Mesenchymal stem cell (in vitro differentiated cells and primary cell): ENCODE measurements at regions not wholly inside any gene's neighbourhood (a gene's known extent, or its start where the extent isn't known, plus 50 kb on each side); places are given as distances from the start of the nearest gene placed in this dataset.

Source experiments
- DNase-seq: peaks from one replicate; pipeline ENCODE4 v3.0.0-alpha.2; 2013
- H2AFZ ChIP-seq: one replicate; pipeline ENCODE4 v1.6.1; 2013; ENCODE audit warnings: low read depth, mild to moderate bottlenecking, control low read depth, inconsistent platforms, low read length, moderate library complexity
- H2AK5ac ChIP-seq: 2 replicates; pipeline ENCODE4 v1.6.1; 2013; ENCODE audit warnings: low read length, moderate library complexity, mild to moderate bottlenecking, inconsistent platforms; ENCODE audit not compliant: severe bottlenecking
- H2BK120ac ChIP-seq: one replicate; pipeline ENCODE4 v1.6.1; 2013; ENCODE audit warnings: low read depth, mild to moderate bottlenecking, inconsistent platforms, low read length, moderate library complexity
- H2BK12ac ChIP-seq, 2 experiments: one replicate each; pipeline ENCODE4 v1.6.1; 2013; ENCODE audit warnings: inconsistent platforms in 2 of 2, low read length in 2 of 2, mild to moderate bottlenecking in 2 of 2, moderate library complexity in 2 of 2, control low read depth in 1 of 2
- H2BK15ac ChIP-seq: one replicate; pipeline ENCODE4 v1.6.1; 2013; ENCODE audit warnings: mild to moderate bottlenecking, low read depth, inconsistent platforms; ENCODE audit not compliant: poor library complexity, severe bottlenecking
- H2BK5ac ChIP-seq: 2 replicates; pipeline ENCODE4 v1.6.1; 2013; ENCODE audit warnings: low read depth, mild to moderate bottlenecking, low read length, control low read depth, inconsistent platforms; ENCODE audit not compliant: poor library complexity, severe bottlenecking
- H3K14ac ChIP-seq, 2 experiments: one replicate each; pipeline ENCODE4 v1.6.1; 2013; ENCODE audit warnings: inconsistent platforms in 2 of 2, low read length in 2 of 2, control low read depth in 1 of 2, mild to moderate bottlenecking in 1 of 2, moderate library complexity in 1 of 2
- H3K18ac ChIP-seq, 2 experiments: one replicate each; pipeline ENCODE4 v1.6.1; 2013; ENCODE audit warnings: inconsistent platforms in 2 of 2, low read length in 2 of 2, control low read depth in 1 of 2, low read depth in 1 of 2, mild to moderate bottlenecking in 1 of 2
- H3K23ac ChIP-seq, 2 experiments: one replicate each; pipeline ENCODE4 v1.6.1; 2013; ENCODE audit warnings: inconsistent platforms in 2 of 2, low read length in 2 of 2, mild to moderate bottlenecking in 2 of 2, moderate library complexity in 2 of 2, control low read depth in 1 of 2
- H3K27ac ChIP-seq: 2 replicates; pipeline ENCODE4 v1.5.1; 2013; ENCODE audit warnings: mild to moderate bottlenecking, moderate library complexity, low read length, control low read depth, inconsistent platforms; ENCODE audit not compliant: poor library complexity, severe bottlenecking
- H3K27me3 ChIP-seq, 2 experiments: 2 replicates each; pipeline versions ENCODE4 v1.6.1 to v1.7.0; 2013; ENCODE audit warnings: low read length in 2 of 2, mild to moderate bottlenecking in 2 of 2, moderate library complexity in 2 of 2, control low read depth in 1 of 2, inconsistent platforms in 1 of 2; ENCODE audit not compliant: control insufficient read depth in 1 of 2, insufficient read depth in 1 of 2
- H3K36me3 ChIP-seq, 2 experiments: 2 replicates each; pipeline versions ENCODE4 v1.6.1 to v1.7.0; 2013; ENCODE audit warnings: low read length in 2 of 2, control low read depth in 1 of 2, inconsistent platforms in 1 of 2, low read depth in 1 of 2, mild to moderate bottlenecking in 1 of 2; ENCODE audit not compliant: insufficient read depth in 2 of 2, control insufficient read depth in 1 of 2
- H3K4ac ChIP-seq, 2 experiments: one replicate each; pipeline ENCODE4 v1.6.1; 2013; ENCODE audit warnings: inconsistent platforms in 2 of 2, low read length in 2 of 2, mild to moderate bottlenecking in 2 of 2, moderate library complexity in 2 of 2, control low read depth in 1 of 2, low read depth in 1 of 2
- H3K4me1 ChIP-seq: 2 replicates; pipeline ENCODE4 v1.6.1; 2013; ENCODE audit warnings: low read depth, low read length, control low read depth; ENCODE audit not compliant: control insufficient read depth, insufficient read depth
- H3K4me2 ChIP-seq: 2 replicates; pipeline ENCODE4 v1.6.1; 2013; ENCODE audit warnings: low read length, mild to moderate bottlenecking, inconsistent platforms; ENCODE audit not compliant: poor library complexity, severe bottlenecking
- H3K4me3 ChIP-seq, 2 experiments: 2 replicates each; pipeline versions ENCODE4 v1.5.1 to v1.7.0; 2013; ENCODE audit warnings: low read length in 2 of 2, mild to moderate bottlenecking in 2 of 2, control low read depth in 1 of 2, low read depth in 1 of 2; ENCODE audit not compliant: insufficient read depth in 1 of 2
- H3K79me1 ChIP-seq: replicated peaks from 2 replicates; pipeline ENCODE4 v1.6.1; 2013; ENCODE audit warnings: mild to moderate bottlenecking, control low read depth, low read length, inconsistent platforms; ENCODE audit not compliant: poor library complexity, severe bottlenecking
- H3K9ac ChIP-seq: 2 replicates; pipeline ENCODE4 v1.7.0; 2013; ENCODE audit warnings: mild to moderate bottlenecking, low read length, moderate library complexity
- H3K9me3 ChIP-seq: 2 replicates; pipeline ENCODE4 v1.7.0; 2013; ENCODE audit warnings: mild to moderate bottlenecking, low read length; ENCODE audit not compliant: control insufficient read depth
- H4K8ac ChIP-seq: one replicate; pipeline ENCODE4 v1.6.1; 2013; ENCODE audit warnings: inconsistent platforms, mild to moderate bottlenecking, low read length, moderate library complexity
- H4K91ac ChIP-seq: one replicate; pipeline ENCODE4 v1.6.1; 2013; ENCODE audit warnings: mild to moderate bottlenecking, low read length, inconsistent platforms
- WGBS: methylation state at CpG from one replicate; pipeline ENCODE4 v1.1.7; 2013; ENCODE audit warnings: mixed read lengths; 5-methylcytosine and 5-hydroxymethylcytosine counted together

DNA sequence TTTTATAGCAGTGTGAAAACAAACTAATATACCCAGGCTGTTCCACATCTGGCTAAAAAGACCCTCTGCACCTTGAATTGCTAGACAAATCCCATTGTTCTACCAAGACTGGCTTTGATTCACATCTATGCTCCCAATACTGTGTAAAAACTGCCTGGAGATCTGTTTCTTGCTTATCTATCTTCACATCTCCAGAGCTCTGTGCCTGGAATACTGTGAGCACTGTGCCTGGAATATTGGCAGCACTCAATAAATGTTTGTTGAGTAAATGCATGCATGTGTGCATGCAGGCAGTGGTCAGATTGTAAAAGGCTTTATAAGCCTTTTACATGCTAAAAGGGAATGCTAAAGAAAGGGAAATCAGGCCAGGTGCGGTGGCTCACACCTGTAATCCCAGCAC lies 75.5 kb upstream of the APP start:
- Histone ChIP-seq H3K9me3 (no peaks in the 10 kb centered on the region), H3K4me2 (no peak overlapping the region), H2BK5ac (no peak overlapping the region), H2AFZ (no peak overlapping the region), H3K18ac (no peak overlapping the region), H3K36me3 (no peaks in the 10 kb centered on the region), H3K4me1 (no peaks in the 10 kb centered on the region), H4K91ac (no peak overlapping the region), H3K27me3 (peaks cover 0 to 7% of the 10 kb centered on the region in 2 experiments), H2BK12ac (no peak overlapping the region), H3K4ac (no peak overlapping the region), H2AK5ac (no peak overlapping the region), H2BK15ac (no peak overlapping the region), H3K23ac (no peak overlapping the region), H3K4me3 (no peak overlapping the region), H2BK120ac (no peak overlapping the region), H3K27ac (no peak overlapping the region), H4K8ac (no peak overlapping the region), H3K9ac (no peak overlapping the region), H3K79me1 (no peaks in the 10 kb centered on the region), H3K14ac (no peak overlapping the region)
- no peak for DNase-seq
- 71% methylated on average over 1 of the region's 1 CpG for WGBS

DNA sequence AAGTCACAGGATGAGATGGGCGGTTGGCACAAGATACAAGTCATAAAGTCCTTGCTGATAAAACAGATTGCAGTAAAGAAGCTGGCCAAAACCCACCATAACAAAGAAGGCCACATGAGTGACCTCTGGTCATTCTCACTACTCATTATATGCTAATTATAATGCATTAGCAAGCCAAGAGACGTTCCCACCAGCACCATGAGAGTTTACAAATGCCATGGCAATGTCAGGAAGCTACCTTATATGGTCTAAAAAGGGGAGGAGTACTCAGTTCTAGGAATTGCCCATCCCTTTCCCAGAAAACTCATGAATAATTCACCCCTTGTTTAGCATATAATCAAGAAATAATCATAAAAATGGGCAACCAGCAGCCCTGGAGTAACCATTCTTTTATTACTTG lies 74.9 kb upstream of the APP start:
- Histone ChIP-seq H3K18ac (no peak overlapping the region), H2BK12ac (no peak overlapping the region), H2BK15ac (no peak overlapping the region), H3K36me3 (no peaks in the 10 kb centered on the region), H3K27me3 (peaks cover 0 to 3% of the 10 kb centered on the region in 2 experiments), H3K4ac (no peak overlapping the region), H3K23ac (no peak overlapping the region), H3K14ac (no peak overlapping the region), H3K27ac (no peak overlapping the region), H2BK120ac (no peak overlapping the region), H4K8ac (no peak overlapping the region), H3K4me3 (no peak overlapping the region), H3K4me2 (no peak overlapping the region), H3K9me3 (no peaks in the 10 kb centered on the region), H3K4me1 (no peaks in the 10 kb centered on the region), H2BK5ac (no peak overlapping the region), H2AFZ (no peak overlapping the region), H4K91ac (no peak overlapping the region), H2AK5ac (no peak overlapping the region), H3K79me1 (no peaks in the 10 kb centered on the region), H3K9ac (no peak overlapping the region)
- no peak for DNase-seq
- WGBS = 96% methylated on average over 2 of the region's 2 CpGs

- no peak overlapping the region for H2BK120ac ChIP-seq
- H3K4me1 ChIP-seq = no peaks in the 10 kb centered on the region
- H3K36me3 ChIP-seq = no peaks in the 10 kb centered on the region
- no peak for DNase-seq
- no peak overlapping the region for H2BK12ac ChIP-seq
- H2AFZ ChIP-seq = no peak overlapping the region
- H3K4me3 ChIP-seq = no peak overlapping the region
- no peak overlapping the region for H3K4me2 ChIP-seq
- no peaks in the 10 kb centered on the region for H3K9me3 ChIP-seq
- no peak overlapping the region for H3K4ac ChIP-seq
- H3K18ac ChIP-seq = no peak overlapping the region
- no peaks in the 10 kb centered on the region for H3K27me3 ChIP-seq
- H3K23ac ChIP-seq = no peak overlapping the region
- H2BK15ac ChIP-seq = no peak overlapping the region
- no peak overlapping the region for H3K27ac ChIP-seq
- H2AK5ac ChIP-seq = no peak overlapping the region
- H2BK5ac ChIP-seq = no peak overlapping the region
- H3K14ac ChIP-seq = no peak overlapping the region
- no peak overlapping the region for H4K8ac ChIP-seq
- H3K9ac ChIP-seq = no peak overlapping the region
- no peaks in the 10 kb centered on the region for H3K79me1 ChIP-seq
- no peak overlapping the region for H4K91ac ChIP-seq
- 67% methylated on average over 1 of the region's 3 CpGs for WGBS
Observed at GRCh38 chr21:26238646-26239045, 68.1 kb upstream of the APP start.

DNA sequence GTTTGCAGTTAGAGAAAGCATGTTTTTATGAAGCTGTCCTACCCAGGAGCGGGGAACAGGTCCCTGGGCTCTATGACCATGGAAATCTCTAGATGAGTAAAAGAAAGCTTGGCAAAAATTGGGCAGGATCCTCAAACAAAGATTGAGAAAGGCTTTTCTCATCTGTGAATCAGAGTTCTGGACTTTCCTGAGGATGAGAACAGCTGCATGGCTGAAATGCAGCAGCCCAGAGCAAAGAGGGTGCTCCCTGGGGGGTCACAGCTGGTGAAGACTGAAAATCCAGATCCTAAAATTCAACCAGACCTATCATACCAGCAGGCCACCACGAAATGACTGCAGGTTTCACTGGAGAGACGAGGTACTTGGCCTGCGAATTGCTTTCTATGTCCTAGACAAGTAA lies 65.7 kb upstream of the APP start:
- H3K4me1 ChIP-seq = no peaks in the 10 kb centered on the region
- H3K4me2 ChIP-seq = no peak overlapping the region
- H2BK5ac ChIP-seq = no peak overlapping the region
- H3K27ac ChIP-seq = no peak overlapping the region
- H2AK5ac ChIP-seq = no peak overlapping the region
- H4K91ac ChIP-seq = no peak overlapping the region
- no peaks in the 10 kb centered on the region for H3K9me3 ChIP-seq
- no peak overlapping the region for H3K9ac ChIP-seq
- peak overlapping the region in 1 of 2 experiments; percentile 19 for H3K4me3 ChIP-seq
- H3K4ac ChIP-seq = no peak overlapping the region
- no peak overlapping the region for H3K18ac ChIP-seq
- no peak overlapping the region for H2BK15ac ChIP-seq
- 73% methylated on average over 4 of the region's 4 CpGs for WGBS
- no peaks in the 10 kb centered on the region for H3K79me1 ChIP-seq
- H2AFZ ChIP-seq = no peak overlapping the region
- no peak overlapping the region for H2BK120ac ChIP-seq
- DNase-seq = no peak
- H3K23ac ChIP-seq = no peak overlapping the region
- no peaks in the 10 kb centered on the region for H3K36me3 ChIP-seq
- H3K14ac ChIP-seq = no peak overlapping the region
- no peaks in the 10 kb centered on the region for H3K27me3 ChIP-seq
- H4K8ac ChIP-seq = no peak overlapping the region
- no peak overlapping the region for H2BK12ac ChIP-seq
